ENCODE measurements at regions not wholly inside any gene's neighbourhood (a gene's known extent, or its start where the extent isn't known, plus 50 kb on each side); places are given as distances from the start of the nearest gene placed in this dataset.
"Not testable (repeated sequence)": the region's sequence is repeated elsewhere in the genome, so short reads cannot be mapped to it uniquely, and the experiment has no call there.

- Mint-ChIP-seq H3K4me3 (peak overlapping the region in 1 of 4 donors; percentile 8), H3K27ac (no peak overlapping the region), H3K4me1 (no peaks in the 10 kb centered on the region), H3K9me3 (peaks cover 0 to 2% (median 0%) of the 10 kb centered on the region in 3 donors), H3K36me3 (no peaks in the 10 kb centered on the region), H3K27me3 (peaks cover 4% of the 10 kb centered on the region)
Measured at GRCh38 chr11:134734894-134735293, 322.9 kb upstream of the B3GAT1 start.

- Mint-ChIP-seq H3K27me3 (peaks cover 4% of the 10 kb centered on the region), H3K27ac (no peak overlapping the region), H3K4me3 (no peak overlapping the region), H3K9me3 (peaks cover 0 to 2% (median 0%) of the 10 kb centered on the region in 3 donors), H3K4me1 (no peaks in the 10 kb centered on the region), H3K36me3 (no peaks in the 10 kb centered on the region)
Measured at GRCh38 chr11:134734141-134734845, 322.3 kb upstream of the B3GAT1 start.

DNA sequence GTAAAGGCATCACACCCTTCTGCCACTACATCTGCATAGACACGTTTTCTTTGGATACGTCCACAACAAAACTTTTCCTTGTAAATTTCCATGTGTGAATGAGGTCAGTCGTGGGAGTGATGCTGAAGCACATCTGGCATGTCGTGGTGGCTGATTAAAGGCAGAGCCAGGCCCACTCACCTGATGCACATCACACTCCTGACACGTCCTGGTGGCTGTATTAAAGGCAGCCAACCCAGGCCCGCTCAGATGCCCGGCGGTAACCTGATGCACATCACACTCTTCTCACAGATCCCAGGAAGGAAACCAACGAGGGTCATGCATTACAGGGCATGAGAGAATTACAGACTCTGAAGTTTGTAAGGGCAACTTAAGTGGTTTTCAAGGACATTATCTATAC, 321.6 kb upstream of the B3GAT1 start:
- no peak overlapping the region for H3K4me3 Mint-ChIP-seq
- H3K4me1 Mint-ChIP-seq, result no peaks in the 10 kb centered on the region
- no peak overlapping the region for H3K27ac Mint-ChIP-seq
- no peaks in the 10 kb centered on the region for H3K36me3 Mint-ChIP-seq
- peaks cover 0 to 2% (median 0%) of the 10 kb centered on the region in 3 donors for H3K9me3 Mint-ChIP-seq
- H3K27me3 Mint-ChIP-seq, result peaks cover 4% of the 10 kb centered on the region

GRCh38 chr11:134731213-134731961, 319.3 kb upstream of the B3GAT1 start:
- H3K36me3 Mint-ChIP-seq, result peaks cover 1% of the 10 kb centered on the region
- H3K27ac Mint-ChIP-seq, result no peak overlapping the region
- no peak overlapping the region for H3K4me3 Mint-ChIP-seq
- H3K9me3 Mint-ChIP-seq, result peaks cover 0 to 2% (median 0%) of the 10 kb centered on the region in 3 donors
- no peaks in the 10 kb centered on the region for H3K4me1 Mint-ChIP-seq
- peaks cover 10% of the 10 kb centered on the region for H3K27me3 Mint-ChIP-seq

DNA sequence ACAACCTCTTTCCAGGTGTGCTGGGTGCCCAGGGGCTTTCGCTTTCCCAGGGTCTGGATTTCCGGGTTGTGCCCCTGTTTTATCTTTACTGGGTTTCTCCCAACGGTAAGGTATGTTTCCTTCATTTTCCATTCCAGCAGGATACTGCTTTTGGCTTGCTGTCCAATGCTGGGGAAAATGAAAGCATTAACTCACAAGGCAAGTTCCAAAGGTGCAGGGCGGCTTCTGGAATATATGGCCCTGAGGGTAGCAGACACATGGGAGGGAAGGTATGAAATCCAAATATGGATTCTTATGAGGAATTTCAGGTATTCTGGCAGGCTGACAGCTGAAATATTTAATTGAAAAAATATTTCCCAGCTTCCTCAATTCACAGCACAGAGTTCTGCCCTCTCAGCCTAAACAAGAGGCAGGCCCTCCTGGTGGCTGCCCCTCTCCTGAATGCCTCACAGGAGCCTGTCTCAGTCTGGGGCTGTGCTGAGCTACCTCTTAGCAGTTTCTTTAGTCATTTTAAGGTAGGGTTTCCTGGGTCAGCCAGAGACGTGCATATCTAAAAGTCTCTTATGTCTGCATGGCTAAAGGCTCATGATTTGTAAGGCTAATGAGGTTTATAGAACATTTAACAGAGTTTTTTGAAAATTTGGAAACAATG, 318.6 kb upstream of the B3GAT1 start:
- Mint-ChIP-seq H3K36me3 (peaks cover 1% of the 10 kb centered on the region), H3K27ac (no peak overlapping the region), H3K4me3 (no peak overlapping the region), H3K9me3 (peaks cover 0 to 2% (median 0%) of the 10 kb centered on the region in 3 donors), H3K4me1 (no peaks in the 10 kb centered on the region), H3K27me3 (peaks cover 10% of the 10 kb centered on the region)

- peaks cover 0 to 2% (median 0%) of the 10 kb centered on the region in 3 donors for H3K9me3 Mint-ChIP-seq
- no peaks in the 10 kb centered on the region for H3K4me1 Mint-ChIP-seq
Measured at GRCh38 chr11:134730101-134730500, 318.1 kb upstream of the B3GAT1 start.

GRCh38 chr11:134728186-134728585, 316.1 kb upstream of the B3GAT1 start:
- peaks cover 1% of the 10 kb centered on the region for H3K36me3 Mint-ChIP-seq
- peaks cover 19% of the 10 kb centered on the region for H3K27me3 Mint-ChIP-seq
- H3K27ac Mint-ChIP-seq, result no peak overlapping the region

More at GRCh38 chr11:134730101-134730500, 318.1 kb upstream of the B3GAT1 start:
- Mint-ChIP-seq H3K36me3 (peaks cover 1% of the 10 kb centered on the region), H3K27me3 (peaks cover 13% of the 10 kb centered on the region), H3K4me3 (no peak overlapping the region), H3K27ac (no peak overlapping the region)

GRCh38 chr11:134727636-134728035, 315.6 kb upstream of the B3GAT1 start:
- no peak overlapping the region for H3K4me3 Mint-ChIP-seq
- H3K27ac Mint-ChIP-seq, result no peak overlapping the region
- H3K9me3 Mint-ChIP-seq, result peaks cover 0 to 2% (median 0%) of the 10 kb centered on the region in 3 donors
- H3K27me3 Mint-ChIP-seq, result peaks cover 19% of the 10 kb centered on the region
- H3K4me1 Mint-ChIP-seq, result no peaks in the 10 kb centered on the region
- peaks cover 1% of the 10 kb centered on the region for H3K36me3 Mint-ChIP-seq

More at GRCh38 chr11:134728186-134728585, 316.1 kb upstream of the B3GAT1 start:
- H3K9me3 Mint-ChIP-seq, result peaks cover 0 to 2% (median 0%) of the 10 kb centered on the region in 3 donors
- no peaks in the 10 kb centered on the region for H3K4me1 Mint-ChIP-seq
- no peak overlapping the region for H3K4me3 Mint-ChIP-seq

DNA sequence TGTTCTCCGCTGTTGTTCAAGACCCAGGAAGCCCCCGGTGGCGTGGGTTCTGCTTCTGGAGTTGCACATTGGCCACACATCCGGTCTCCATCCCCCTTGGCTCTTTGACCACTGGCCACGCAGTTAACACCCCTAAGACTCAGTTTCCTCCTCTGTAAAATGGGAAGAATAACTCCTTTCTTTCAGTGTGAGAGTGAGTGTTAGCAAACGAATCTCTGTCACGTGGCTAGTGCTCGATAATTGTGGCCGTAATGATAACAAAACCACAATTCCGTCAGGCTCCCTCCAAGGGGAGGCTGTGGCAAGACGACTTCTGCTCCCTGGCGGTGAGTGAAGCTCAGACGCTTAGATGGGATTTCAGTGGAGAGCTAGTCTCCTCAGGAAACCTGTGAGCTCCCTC, 315.2 kb upstream of the B3GAT1 start:
- Mint-ChIP-seq H3K4me3 (no peak overlapping the region), H3K9me3 (peaks cover 0 to 2% (median 0%) of the 10 kb centered on the region in 3 donors), H3K27ac (no peak overlapping the region), H3K4me1 (no peaks in the 10 kb centered on the region), H3K27me3 (peaks cover 19% of the 10 kb centered on the region), H3K36me3 (peaks cover 1% of the 10 kb centered on the region)

- H3K4me1 Mint-ChIP-seq, result no peaks in the 10 kb centered on the region
- no peak overlapping the region for H3K4me3 Mint-ChIP-seq
- no peak overlapping the region for H3K27ac Mint-ChIP-seq
- H3K9me3 Mint-ChIP-seq, result peaks cover 0 to 1% (median 0%) of the 10 kb centered on the region in 3 donors
- peaks cover 1% of the 10 kb centered on the region for H3K36me3 Mint-ChIP-seq
- H3K27me3 Mint-ChIP-seq, result peaks cover 16% of the 10 kb centered on the region
Measured at GRCh38 chr11:134725716-134726639, 313.9 kb upstream of the B3GAT1 start.

DNA sequence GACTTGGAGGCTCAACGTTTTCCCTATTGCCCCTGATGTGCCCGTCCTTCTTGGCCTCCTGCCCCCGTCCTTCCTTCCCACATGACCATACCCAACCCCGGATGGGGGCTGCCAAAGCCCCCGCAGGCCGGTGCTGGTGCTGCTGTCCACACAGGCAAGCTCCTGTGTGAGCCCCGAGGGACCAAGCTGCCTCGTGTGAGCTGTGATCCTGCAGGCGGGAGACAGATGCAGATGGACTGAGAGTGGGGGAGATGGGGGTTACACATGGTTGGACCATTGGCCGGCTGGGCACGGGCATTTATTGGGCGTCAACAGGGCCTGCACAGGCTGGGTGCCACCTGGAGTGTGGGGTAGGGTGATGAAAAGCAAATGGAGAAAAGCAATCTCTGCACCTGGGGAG, 313.2 kb upstream of the B3GAT1 start:
- no peak overlapping the region for H3K4me3 Mint-ChIP-seq
- peaks cover 16% of the 10 kb centered on the region for H3K27me3 Mint-ChIP-seq
- H3K36me3 Mint-ChIP-seq, result peaks cover 1% of the 10 kb centered on the region
- no peak overlapping the region for H3K27ac Mint-ChIP-seq
- H3K9me3 Mint-ChIP-seq, result peaks cover 0 to 1% (median 0%) of the 10 kb centered on the region in 3 donors
- H3K4me1 Mint-ChIP-seq, result no peaks in the 10 kb centered on the region

DNA sequence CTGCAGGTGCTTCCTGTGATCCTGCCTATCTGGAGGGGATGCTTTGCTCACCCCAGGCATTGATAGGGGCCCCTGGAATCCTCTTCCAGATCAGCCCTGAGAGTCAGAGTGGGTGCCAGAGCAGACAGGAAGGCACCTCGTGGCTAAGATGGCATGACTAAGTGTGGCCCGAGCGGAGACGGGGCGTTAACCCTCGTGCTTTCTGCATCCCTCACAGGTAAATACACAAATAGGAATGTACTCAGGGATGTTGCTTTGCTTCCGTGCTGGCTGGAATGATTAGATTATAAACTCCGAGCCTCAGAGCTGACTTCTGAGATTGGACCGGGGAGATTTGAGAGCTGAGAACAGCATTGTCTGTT, 312.7 kb upstream of the B3GAT1 start:
- Mint-ChIP-seq H3K4me1 (no peaks in the 10 kb centered on the region), H3K27me3 (peaks cover 16% of the 10 kb centered on the region), H3K27ac (no peak overlapping the region), H3K4me3 (no peak overlapping the region), H3K36me3 (peaks cover 1% of the 10 kb centered on the region), H3K9me3 (peaks cover 0 to 1% (median 0%) of the 10 kb centered on the region in 3 donors)

- Mint-ChIP-seq H3K27ac (no peak overlapping the region), H3K4me1 (no peaks in the 10 kb centered on the region), H3K4me3 (no peak overlapping the region), H3K27me3 (peaks cover 16% of the 10 kb centered on the region), H3K9me3 (peaks cover 0 to 1% (median 0%) of the 10 kb centered on the region in 3 donors), H3K36me3 (peaks cover 1% of the 10 kb centered on the region)
Measured at GRCh38 chr11:134724106-134724778, 312.2 kb upstream of the B3GAT1 start.

DNA sequence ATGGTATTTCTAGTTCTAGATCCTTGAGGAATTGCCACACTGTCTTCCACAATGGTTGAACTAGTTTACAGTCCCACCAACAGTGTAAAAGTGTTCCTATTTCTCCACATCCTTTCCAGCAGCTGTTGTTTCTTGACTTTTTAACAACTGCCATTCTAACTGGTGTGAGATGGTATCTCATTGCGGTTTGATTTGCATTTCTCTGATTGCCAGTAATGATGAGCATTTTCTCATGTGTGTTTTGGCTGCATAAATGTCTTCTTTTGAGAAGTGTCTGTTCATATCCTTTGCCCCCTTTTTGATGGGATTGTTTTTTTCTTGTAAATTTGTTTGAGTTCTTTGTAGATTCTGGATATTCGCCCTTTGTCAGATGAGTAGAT, 308.6 kb upstream of the B3GAT1 start:
- not testable (repeated sequence) for H3K4me1 Mint-ChIP-seq, H3K27ac Mint-ChIP-seq, H3K9me3 Mint-ChIP-seq, H3K36me3 Mint-ChIP-seq, H3K4me3 Mint-ChIP-seq
- peaks cover 11% of the 10 kb centered on the region for H3K27me3 Mint-ChIP-seq

Measured in IgD-negative memory B cell (primary cell).